GM23338 (cell line): ENCODE measurements at regions not wholly inside any gene's neighbourhood (a gene's known extent, or its start where the extent isn't known, plus 50 kb on each side); places are given as distances from the start of the nearest gene placed in this dataset.

Experiments
- ATAC-seq: fragments of 200-7000 bp; cut with Tn5 transposase; 3 replicates; pipeline ENCODE4 v1.9.1; 2020
- DNase-seq: peaks from one replicate; pipeline ENCODE4 v3.0.0-alpha.2; 2015; ENCODE audit warnings: low spot score
- H2AFZ ChIP-seq: fragments of 200-600 bp; sonication (generic); 2 replicates; pipeline ENCODE4 v1.8.0; 2016; ENCODE audit warnings: antibody characterized with exemption, mild to moderate bottlenecking, moderate library complexity
- H3F3A ChIP-seq: fragments of 200-600 bp; sonication (generic); replicated peaks from 2 replicates; pipeline ENCODE4 v1.8.0; 2017; ENCODE audit warnings: antibody characterized with exemption, mixed run types, low read depth
- H3K27ac ChIP-seq: fragments of 200-600 bp; sonication (generic); 2 replicates; pipeline ENCODE4 v1.6.1; 2016; ENCODE audit warnings: low read depth
- H3K27me3 ChIP-seq: fragments of 200-600 bp; sonication (generic); 2 replicates; pipeline ENCODE4 v1.8.0; 2016; ENCODE audit warnings: mild to moderate bottlenecking, mixed run types, moderate library complexity; ENCODE audit not compliant: insufficient read depth
- H3K36me3 ChIP-seq: fragments of 200-600 bp; sonication (generic); 2 replicates; pipeline ENCODE4 v1.8.0; 2016; ENCODE audit warnings: mild to moderate bottlenecking; ENCODE audit not compliant: insufficient read depth
- H3K4me1 ChIP-seq: fragments of 200-600 bp; sonication (generic); 2 replicates; pipeline ENCODE4 v1.8.0; 2016; ENCODE audit warnings: mild to moderate bottlenecking, moderate library complexity; ENCODE audit not compliant: insufficient read depth
- H3K4me2 ChIP-seq: fragments of 200-600 bp; sonication (generic); 2 replicates; pipeline ENCODE4 v1.7.1; 2017; ENCODE audit warnings: mixed run types
- H3K4me3 ChIP-seq: fragments of 200-600 bp; sonication (generic); 2 replicates; pipeline ENCODE4 v1.6.1; 2016; ENCODE audit warnings: mixed run types
- H3K79me2 ChIP-seq: fragments of 200-600 bp; sonication (generic); replicated peaks from 2 replicates; pipeline ENCODE4 v1.8.0; 2017; ENCODE audit warnings: mild to moderate bottlenecking; ENCODE audit not compliant: insufficient read depth
- H3K9me2 ChIP-seq: fragments of 200-600 bp; sonication (generic); 2 replicates; pipeline ENCODE4 v1.8.0; 2017; ENCODE audit not compliant: insufficient read depth
- H4K20me1 ChIP-seq: fragments of 200-600 bp; sonication (generic); replicated peaks from 2 replicates; pipeline ENCODE4 v1.8.0; 2017; ENCODE audit warnings: mild to moderate bottlenecking; ENCODE audit not compliant: insufficient read depth
- H3K27ac Mint-ChIP-seq: 2 replicates; pipeline ENCODE4 v1.8.0; 2020; ENCODE audit warnings: inconsistent platforms, mild to moderate bottlenecking, moderate library complexity, mixed read lengths
- H3K27me3 Mint-ChIP-seq: 3 replicates; pipeline ENCODE4 v1.8.0; 2022; ENCODE audit warnings: low read depth, mild to moderate bottlenecking, moderate library complexity, mixed read lengths, inconsistent platforms; ENCODE audit not compliant: insufficient read depth, poor library complexity
- H3K36me3 Mint-ChIP-seq: 3 replicates; pipeline ENCODE4 v1.8.0; 2021; ENCODE audit warnings: low read depth, mild to moderate bottlenecking, inconsistent platforms, moderate library complexity, mixed read lengths
- H3K4me1 Mint-ChIP-seq: 3 replicates; pipeline ENCODE4 v1.8.0; 2020; ENCODE audit warnings: mild to moderate bottlenecking, inconsistent platforms, mixed read lengths
- H3K4me3 Mint-ChIP-seq: 3 replicates; pipeline ENCODE4 v1.8.0; 2021; ENCODE audit warnings: moderate library complexity, mild to moderate bottlenecking, inconsistent platforms, mixed read lengths
- H3K9me3 Mint-ChIP-seq: 3 replicates; pipeline ENCODE4 v1.8.0; 2020; ENCODE audit warnings: moderate library complexity, mild to moderate bottlenecking, inconsistent platforms, mixed read lengths
- EZH2 ChIP-seq: fragments of 200-600 bp; sonication (generic); IDR thresholded peaks from one replicate; pipeline ENCODE4 v1.8.0; 2017; ENCODE audit warnings: antibody characterized with exemption, mild to moderate bottlenecking, low read depth; ENCODE audit not compliant: unreplicated experiment
- EZH2phosphoT487 ChIP-seq: fragments of 200-600 bp; sonication (generic); IDR thresholded peaks from one replicate; pipeline ENCODE4 v1.8.1; 2018; ENCODE audit warnings: antibody characterized with exemption; ENCODE audit not compliant: unreplicated experiment
- JUNB ChIP-seq: IDR thresholded peaks from one replicate; pipeline ENCODE4 v1.6.1; 2016; ENCODE audit warnings: antibody characterized with exemption; ENCODE audit not compliant: unreplicated experiment
- ZNF114 ChIP-seq: fragments of 250-450 bp; sonication (Bioruptor Pico); IDR thresholded peaks from 2 replicates; pipeline ENCODE4 v1.5.0; 2020; ENCODE audit warnings: mild to moderate bottlenecking, moderate library complexity
- ZNF331 ChIP-seq: fragments of 250-450 bp; sonication (Bioruptor Pico); IDR thresholded peaks from 2 replicates; pipeline ENCODE4 v1.5.0; 2020; ENCODE audit warnings: low read depth, mild to moderate bottlenecking, moderate library complexity
- TF ChIP-seq, protein P1 (sequence below), 2 experiments: fragments of 200-600 bp in 1 of 2; sonication (generic) in 1 of 2; conservative IDR thresholded peaks; 2 replicates each; pipeline versions ENCODE4 v1.5.1 to v1.6.1; 2016 to 2017; ENCODE audit warnings: antibody characterized with exemption in 2 of 2, low read depth in 2 of 2, mild to moderate bottlenecking in 2 of 2, moderate library complexity in 1 of 2
- TF ChIP-seq, protein P2 (sequence below): IDR thresholded peaks from 2 replicates; pipeline ENCODE4 v1.6.1; 2016; ENCODE audit warnings: antibody characterized with exemption
- TF ChIP-seq, protein P3 (sequence below): IDR thresholded peaks from one replicate; pipeline ENCODE4 v1.6.1; 2018; ENCODE audit warnings: antibody characterized with exemption; ENCODE audit not compliant: unreplicated experiment
- TF ChIP-seq, protein P4 (sequence below): fragments of 250-450 bp; sonication (Bioruptor Pico); IDR thresholded peaks from 2 replicates; pipeline ENCODE4 v1.5.0; 2020; ENCODE audit warnings: mild to moderate bottlenecking, moderate library complexity

DNA sequence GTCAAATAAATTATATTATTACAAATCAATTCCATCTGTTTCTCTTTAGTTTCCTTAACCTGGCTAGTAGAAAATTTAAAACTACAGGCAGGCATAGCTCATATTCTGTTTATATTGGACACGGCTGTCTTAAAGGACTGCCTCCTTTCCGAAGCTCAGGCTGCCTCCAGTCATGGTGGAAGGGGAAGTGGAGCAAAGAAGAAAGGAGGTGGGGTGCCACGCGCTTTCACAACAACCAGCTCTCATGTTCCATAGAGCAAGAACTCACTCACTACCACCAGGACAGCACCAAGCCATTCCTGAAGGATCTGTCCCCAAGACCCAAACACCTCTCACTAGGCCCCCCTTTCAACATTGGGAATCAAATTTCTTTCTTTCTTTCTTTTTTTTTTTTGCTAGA is 149.3 kb upstream of the KCNJ18 start:
- Mint-ChIP-seq H3K4me1 (no peaks in the 10 kb centered on the region), H3K9me3 (peaks cover 13% of the 10 kb centered on the region)
- H3K36me3 ChIP-seq = no peaks in the 10 kb centered on the region

More for the DNA sequence above, 149.3 kb upstream of the KCNJ18 start:
- Mint-ChIP-seq H3K27ac (no peak overlapping the region), H3K27me3 (peaks cover 2% of the 10 kb centered on the region), H3K4me3 (no peak overlapping the region), H3K36me3 (peaks cover 30% of the 10 kb centered on the region)
- Histone ChIP-seq H4K20me1 (no peaks in the 10 kb centered on the region), H3K4me3 (no peak overlapping the region), H3K9me2 (no peaks in the 10 kb centered on the region; the same call in 1 of the 2 replicates), H3K4me1 (no peaks in the 10 kb centered on the region), H3K27ac (no peak overlapping the region), H3K4me2 (no peak overlapping the region), H3F3A (no peaks in the 10 kb centered on the region), H3K79me2 (0 out of 2 replicates have a peak, but pooled peaks cover 5% of the 10 kb centered on the region), H2AFZ (no peak overlapping the region), H3K27me3 (no peaks in the 10 kb centered on the region)
- TF ChIP-seq EZH2phosphoT487 (no peak), JUNB (no peak), EZH2 (no peak), ZNF114 (CRISPR knock-in tag) (no peak), ZNF331 (CRISPR knock-in tag) (no peak)
- TF ChIP-seq, protein P1, sequence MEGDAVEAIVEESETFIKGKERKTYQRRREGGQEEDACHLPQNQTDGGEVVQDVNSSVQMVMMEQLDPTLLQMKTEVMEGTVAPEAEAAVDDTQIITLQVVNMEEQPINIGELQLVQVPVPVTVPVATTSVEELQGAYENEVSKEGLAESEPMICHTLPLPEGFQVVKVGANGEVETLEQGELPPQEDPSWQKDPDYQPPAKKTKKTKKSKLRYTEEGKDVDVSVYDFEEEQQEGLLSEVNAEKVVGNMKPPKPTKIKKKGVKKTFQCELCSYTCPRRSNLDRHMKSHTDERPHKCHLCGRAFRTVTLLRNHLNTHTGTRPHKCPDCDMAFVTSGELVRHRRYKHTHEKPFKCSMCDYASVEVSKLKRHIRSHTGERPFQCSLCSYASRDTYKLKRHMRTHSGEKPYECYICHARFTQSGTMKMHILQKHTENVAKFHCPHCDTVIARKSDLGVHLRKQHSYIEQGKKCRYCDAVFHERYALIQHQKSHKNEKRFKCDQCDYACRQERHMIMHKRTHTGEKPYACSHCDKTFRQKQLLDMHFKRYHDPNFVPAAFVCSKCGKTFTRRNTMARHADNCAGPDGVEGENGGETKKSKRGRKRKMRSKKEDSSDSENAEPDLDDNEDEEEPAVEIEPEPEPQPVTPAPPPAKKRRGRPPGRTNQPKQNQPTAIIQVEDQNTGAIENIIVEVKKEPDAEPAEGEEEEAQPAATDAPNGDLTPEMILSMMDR (conservative IDR thresholded peaks at IDR 0.05; ENCODE audit: low read depth in 2 of 2) = no peak
- TF ChIP-seq, protein P2, sequence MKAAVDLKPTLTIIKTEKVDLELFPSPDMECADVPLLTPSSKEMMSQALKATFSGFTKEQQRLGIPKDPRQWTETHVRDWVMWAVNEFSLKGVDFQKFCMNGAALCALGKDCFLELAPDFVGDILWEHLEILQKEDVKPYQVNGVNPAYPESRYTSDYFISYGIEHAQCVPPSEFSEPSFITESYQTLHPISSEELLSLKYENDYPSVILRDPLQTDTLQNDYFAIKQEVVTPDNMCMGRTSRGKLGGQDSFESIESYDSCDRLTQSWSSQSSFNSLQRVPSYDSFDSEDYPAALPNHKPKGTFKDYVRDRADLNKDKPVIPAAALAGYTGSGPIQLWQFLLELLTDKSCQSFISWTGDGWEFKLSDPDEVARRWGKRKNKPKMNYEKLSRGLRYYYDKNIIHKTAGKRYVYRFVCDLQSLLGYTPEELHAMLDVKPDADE = no peak
- TF ChIP-seq, protein P3, sequence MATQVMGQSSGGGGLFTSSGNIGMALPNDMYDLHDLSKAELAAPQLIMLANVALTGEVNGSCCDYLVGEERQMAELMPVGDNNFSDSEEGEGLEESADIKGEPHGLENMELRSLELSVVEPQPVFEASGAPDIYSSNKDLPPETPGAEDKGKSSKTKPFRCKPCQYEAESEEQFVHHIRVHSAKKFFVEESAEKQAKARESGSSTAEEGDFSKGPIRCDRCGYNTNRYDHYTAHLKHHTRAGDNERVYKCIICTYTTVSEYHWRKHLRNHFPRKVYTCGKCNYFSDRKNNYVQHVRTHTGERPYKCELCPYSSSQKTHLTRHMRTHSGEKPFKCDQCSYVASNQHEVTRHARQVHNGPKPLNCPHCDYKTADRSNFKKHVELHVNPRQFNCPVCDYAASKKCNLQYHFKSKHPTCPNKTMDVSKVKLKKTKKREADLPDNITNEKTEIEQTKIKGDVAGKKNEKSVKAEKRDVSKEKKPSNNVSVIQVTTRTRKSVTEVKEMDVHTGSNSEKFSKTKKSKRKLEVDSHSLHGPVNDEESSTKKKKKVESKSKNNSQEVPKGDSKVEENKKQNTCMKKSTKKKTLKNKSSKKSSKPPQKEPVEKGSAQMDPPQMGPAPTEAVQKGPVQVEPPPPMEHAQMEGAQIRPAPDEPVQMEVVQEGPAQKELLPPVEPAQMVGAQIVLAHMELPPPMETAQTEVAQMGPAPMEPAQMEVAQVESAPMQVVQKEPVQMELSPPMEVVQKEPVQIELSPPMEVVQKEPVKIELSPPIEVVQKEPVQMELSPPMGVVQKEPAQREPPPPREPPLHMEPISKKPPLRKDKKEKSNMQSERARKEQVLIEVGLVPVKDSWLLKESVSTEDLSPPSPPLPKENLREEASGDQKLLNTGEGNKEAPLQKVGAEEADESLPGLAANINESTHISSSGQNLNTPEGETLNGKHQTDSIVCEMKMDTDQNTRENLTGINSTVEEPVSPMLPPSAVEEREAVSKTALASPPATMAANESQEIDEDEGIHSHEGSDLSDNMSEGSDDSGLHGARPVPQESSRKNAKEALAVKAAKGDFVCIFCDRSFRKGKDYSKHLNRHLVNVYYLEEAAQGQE = no peak
- TF ChIP-seq, protein P4, sequence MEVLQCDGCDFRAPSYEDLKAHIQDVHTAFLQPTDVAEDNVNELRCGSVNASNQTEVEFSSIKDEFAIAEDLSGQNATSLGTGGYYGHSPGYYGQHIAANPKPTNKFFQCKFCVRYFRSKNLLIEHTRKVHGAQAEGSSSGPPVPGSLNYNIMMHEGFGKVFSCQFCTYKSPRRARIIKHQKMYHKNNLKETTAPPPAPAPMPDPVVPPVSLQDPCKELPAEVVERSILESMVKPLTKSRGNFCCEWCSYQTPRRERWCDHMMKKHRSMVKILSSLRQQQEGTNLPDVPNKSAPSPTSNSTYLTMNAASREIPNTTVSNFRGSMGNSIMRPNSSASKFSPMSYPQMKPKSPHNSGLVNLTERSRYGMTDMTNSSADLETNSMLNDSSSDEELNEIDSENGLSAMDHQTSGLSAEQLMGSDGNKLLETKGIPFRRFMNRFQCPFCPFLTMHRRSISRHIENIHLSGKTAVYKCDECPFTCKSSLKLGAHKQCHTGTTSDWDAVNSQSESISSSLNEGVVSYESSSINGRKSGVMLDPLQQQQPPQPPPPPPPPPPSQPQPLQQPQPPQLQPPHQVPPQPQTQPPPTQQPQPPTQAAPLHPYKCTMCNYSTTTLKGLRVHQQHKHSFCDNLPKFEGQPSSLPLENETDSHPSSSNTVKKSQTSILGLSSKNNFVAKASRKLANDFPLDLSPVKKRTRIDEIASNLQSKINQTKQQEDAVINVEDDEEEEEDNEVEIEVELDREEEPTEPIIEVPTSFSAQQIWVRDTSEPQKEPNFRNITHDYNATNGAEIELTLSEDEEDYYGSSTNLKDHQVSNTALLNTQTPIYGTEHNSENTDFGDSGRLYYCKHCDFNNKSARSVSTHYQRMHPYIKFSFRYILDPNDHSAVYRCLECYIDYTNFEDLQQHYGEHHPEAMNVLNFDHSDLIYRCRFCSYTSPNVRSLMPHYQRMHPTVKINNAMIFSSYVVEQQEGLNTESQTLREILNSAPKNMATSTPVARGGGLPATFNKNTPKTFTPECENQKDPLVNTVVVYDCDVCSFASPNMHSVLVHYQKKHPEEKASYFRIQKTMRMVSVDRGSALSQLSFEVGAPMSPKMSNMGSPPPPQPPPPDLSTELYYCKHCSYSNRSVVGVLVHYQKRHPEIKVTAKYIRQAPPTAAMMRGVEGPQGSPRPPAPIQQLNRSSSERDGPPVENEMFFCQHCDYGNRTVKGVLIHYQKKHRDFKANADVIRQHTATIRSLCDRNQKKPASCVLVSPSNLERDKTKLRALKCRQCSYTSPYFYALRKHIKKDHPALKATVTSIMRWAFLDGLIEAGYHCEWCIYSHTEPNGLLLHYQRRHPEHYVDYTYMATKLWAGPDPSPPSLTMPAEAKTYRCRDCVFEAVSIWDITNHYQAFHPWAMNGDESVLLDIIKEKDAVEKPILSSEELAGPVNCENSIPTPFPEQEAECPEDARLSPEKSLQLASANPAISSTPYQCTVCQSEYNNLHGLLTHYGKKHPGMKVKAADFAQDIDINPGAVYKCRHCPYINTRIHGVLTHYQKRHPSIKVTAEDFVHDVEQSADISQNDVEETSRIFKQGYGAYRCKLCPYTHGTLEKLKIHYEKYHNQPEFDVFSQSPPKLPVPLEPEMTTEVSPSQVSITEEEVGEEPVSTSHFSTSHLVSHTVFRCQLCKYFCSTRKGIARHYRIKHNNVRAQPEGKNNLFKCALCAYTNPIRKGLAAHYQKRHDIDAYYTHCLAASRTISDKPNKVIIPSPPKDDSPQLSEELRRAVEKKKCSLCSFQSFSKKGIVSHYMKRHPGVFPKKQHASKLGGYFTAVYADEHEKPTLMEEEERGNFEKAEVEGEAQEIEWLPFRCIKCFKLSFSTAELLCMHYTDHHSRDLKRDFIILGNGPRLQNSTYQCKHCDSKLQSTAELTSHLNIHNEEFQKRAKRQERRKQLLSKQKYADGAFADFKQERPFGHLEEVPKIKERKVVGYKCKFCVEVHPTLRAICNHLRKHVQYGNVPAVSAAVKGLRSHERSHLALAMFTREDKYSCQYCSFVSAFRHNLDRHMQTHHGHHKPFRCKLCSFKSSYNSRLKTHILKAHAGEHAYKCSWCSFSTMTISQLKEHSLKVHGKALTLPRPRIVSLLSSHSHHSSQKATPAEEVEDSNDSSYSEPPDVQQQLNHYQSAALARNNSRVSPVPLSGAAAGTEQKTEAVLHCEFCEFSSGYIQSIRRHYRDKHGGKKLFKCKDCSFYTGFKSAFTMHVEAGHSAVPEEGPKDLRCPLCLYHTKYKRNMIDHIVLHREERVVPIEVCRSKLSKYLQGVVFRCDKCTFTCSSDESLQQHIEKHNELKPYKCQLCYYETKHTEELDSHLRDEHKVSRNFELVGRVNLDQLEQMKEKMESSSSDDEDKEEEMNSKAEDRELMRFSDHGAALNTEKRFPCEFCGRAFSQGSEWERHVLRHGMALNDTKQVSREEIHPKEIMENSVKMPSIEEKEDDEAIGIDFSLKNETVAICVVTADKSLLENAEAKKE (CRISPR knock-in tag) = no peak
- DNase-seq (no peak), ATAC-seq (no peak)
